ENCODE measurements at regions not wholly inside any gene's neighbourhood (a gene's known extent, or its start where the extent isn't known, plus 50 kb on each side); places are given as distances from the start of the nearest gene placed in this dataset.

DNA sequence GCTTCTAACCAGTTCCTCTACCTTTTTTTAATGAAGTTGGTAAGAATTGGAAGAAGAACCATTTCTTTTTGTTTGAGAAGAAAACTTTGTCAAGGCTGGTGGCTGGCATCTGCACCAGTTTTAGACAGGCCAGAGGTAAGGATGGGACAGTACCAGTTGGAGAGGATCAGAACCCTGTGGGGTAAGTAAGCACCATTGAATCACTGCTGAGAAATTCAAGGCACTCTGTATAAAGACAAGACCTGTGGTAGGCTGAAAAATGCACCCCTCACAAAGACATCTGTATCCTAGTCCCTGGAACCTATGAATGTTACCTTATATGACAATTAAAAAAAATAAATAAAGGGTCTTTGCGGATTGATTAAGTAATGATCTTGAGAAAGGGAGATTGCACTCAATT is 166.7 kb upstream of the NRP1 start:
- no peak overlapping the region for H2AFZ ChIP-seq (ENCODE audit: low read length)
- no peak overlapping the region for H3K4me3 ChIP-seq (ENCODE audit: low read depth, low read length, poor library complexity, severe bottlenecking)
- no peak overlapping the region for H3K27ac ChIP-seq (ENCODE audit: low read depth, low read length, poor library complexity, severe bottlenecking)
- H4K20me1 ChIP-seq (ENCODE audit: insufficient read depth, low read length): no peaks in the 10 kb centered on the region
- no peak overlapping the region for H3K9ac ChIP-seq (ENCODE audit: low read length)
- no peaks in the 10 kb centered on the region for H3F3A ChIP-seq (ENCODE audit: insufficient read depth, low read length)
- no peak overlapping the region for H3K4me2 ChIP-seq (ENCODE audit: low read length)
- H3K36me3 ChIP-seq (ENCODE audit: insufficient read depth, low read length): no peaks in the 10 kb centered on the region
- H3K27me3 ChIP-seq (ENCODE audit: insufficient read depth, low read length): no peaks in the 10 kb centered on the region
- no peaks in the 10 kb centered on the region for H3K9me3 ChIP-seq (ENCODE audit: low read length)
- no peaks in the 10 kb centered on the region for H3K4me1 ChIP-seq (ENCODE audit: insufficient read depth, low read length, severe bottlenecking)
- TF ChIP-seq, protein P1, sequence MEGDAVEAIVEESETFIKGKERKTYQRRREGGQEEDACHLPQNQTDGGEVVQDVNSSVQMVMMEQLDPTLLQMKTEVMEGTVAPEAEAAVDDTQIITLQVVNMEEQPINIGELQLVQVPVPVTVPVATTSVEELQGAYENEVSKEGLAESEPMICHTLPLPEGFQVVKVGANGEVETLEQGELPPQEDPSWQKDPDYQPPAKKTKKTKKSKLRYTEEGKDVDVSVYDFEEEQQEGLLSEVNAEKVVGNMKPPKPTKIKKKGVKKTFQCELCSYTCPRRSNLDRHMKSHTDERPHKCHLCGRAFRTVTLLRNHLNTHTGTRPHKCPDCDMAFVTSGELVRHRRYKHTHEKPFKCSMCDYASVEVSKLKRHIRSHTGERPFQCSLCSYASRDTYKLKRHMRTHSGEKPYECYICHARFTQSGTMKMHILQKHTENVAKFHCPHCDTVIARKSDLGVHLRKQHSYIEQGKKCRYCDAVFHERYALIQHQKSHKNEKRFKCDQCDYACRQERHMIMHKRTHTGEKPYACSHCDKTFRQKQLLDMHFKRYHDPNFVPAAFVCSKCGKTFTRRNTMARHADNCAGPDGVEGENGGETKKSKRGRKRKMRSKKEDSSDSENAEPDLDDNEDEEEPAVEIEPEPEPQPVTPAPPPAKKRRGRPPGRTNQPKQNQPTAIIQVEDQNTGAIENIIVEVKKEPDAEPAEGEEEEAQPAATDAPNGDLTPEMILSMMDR (IDR thresholded peaks at IDR 0.05; ENCODE audit: low read length): no peak
- no peaks in the 10 kb centered on the region for H3K9me2 ChIP-seq (ENCODE audit: low read depth, low read length)
- no peaks in the 10 kb centered on the region for H3K79me2 ChIP-seq (ENCODE audit: insufficient read depth, low read length)

DNA sequence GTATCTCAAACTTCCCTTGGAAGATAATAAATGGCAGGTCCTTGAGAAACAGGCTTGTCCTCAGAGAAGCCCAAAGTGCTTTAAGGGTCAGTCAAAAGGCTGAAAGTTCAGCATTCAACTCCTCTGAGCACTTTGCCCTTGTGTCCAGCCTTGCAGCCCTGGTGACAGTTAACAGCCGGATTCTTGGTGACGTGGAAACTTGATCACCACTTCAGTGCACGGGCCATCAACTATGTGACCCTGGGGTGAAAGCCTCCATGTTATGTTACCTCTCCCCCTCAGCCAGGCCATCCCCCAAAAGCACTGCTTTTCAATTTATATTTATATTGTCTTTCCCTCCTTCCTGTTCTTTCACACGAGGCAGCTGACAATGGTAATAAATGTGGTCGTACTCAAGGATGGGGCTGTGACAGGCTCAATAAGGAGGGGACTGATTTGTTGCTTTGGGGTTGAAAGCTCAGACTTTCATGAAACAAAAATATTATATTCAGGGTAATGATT is 164.0 kb upstream of the NRP1 start:
- no peaks in the 10 kb centered on the region for H3K4me1 ChIP-seq (ENCODE audit: insufficient read depth, low read length, severe bottlenecking)
- TF ChIP-seq, protein P1 (IDR thresholded peaks at IDR 0.05; ENCODE audit: low read length): no peak
- no peak for TF ChIP-seq EZH2 (IDR thresholded peaks at IDR 0.05; ENCODE audit: borderline replicate concordance, low read length)
- H3K79me2 ChIP-seq (ENCODE audit: insufficient read depth, low read length): no peaks in the 10 kb centered on the region
- H3K4me2 ChIP-seq (ENCODE audit: low read length): no peak overlapping the region
- H3K9me2 ChIP-seq (ENCODE audit: low read depth, low read length): no peaks in the 10 kb centered on the region
- H3K9ac ChIP-seq (ENCODE audit: low read length): no peak overlapping the region
- no peak overlapping the region for H3K27ac ChIP-seq (ENCODE audit: low read depth, low read length, poor library complexity, severe bottlenecking)
- H4K20me1 ChIP-seq (ENCODE audit: insufficient read depth, low read length): no peaks in the 10 kb centered on the region
- H2AFZ ChIP-seq (ENCODE audit: low read length): no peak overlapping the region
- no peaks in the 10 kb centered on the region for H3K9me3 ChIP-seq (ENCODE audit: low read length)
- H3F3A ChIP-seq (ENCODE audit: insufficient read depth, low read length): no peaks in the 10 kb centered on the region
- no peaks in the 10 kb centered on the region for H3K36me3 ChIP-seq (ENCODE audit: insufficient read depth, low read length)
- no peaks in the 10 kb centered on the region for H3K27me3 ChIP-seq (ENCODE audit: insufficient read depth, low read length)
- no peak overlapping the region for H3K4me3 ChIP-seq (ENCODE audit: low read depth, low read length, poor library complexity, severe bottlenecking)

DNA sequence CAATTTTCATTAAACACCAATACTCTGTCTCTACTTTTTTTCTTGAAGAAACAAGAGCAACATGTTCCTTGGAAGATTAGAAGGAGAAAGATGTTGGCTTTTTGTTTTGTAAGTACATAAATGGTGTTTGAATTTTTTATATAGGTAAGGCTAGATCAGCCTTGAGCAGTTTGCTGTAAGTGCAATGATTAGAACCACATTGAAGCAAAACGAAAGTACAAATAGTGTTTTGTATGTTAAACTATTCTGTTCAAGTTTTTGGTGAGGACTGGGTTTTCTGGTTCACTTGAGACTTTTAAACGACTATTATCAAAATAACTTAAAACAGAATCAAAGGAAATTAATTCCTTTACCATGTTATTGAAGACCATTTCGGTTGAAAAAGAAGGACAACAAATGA is 162.9 kb upstream of the NRP1 start:
- Histone ChIP-seq H3K79me2 (ENCODE audit: insufficient read depth, low read length) (no peaks in the 10 kb centered on the region), H2AFZ (ENCODE audit: low read length) (no peak overlapping the region), H4K20me1 (ENCODE audit: insufficient read depth, low read length) (no peaks in the 10 kb centered on the region), H3K9ac (ENCODE audit: low read length) (no peak overlapping the region), H3K4me3 (ENCODE audit: low read depth, low read length, poor library complexity, severe bottlenecking) (no peak overlapping the region), H3K27me3 (ENCODE audit: insufficient read depth, low read length) (no peaks in the 10 kb centered on the region), H3K9me3 (ENCODE audit: low read length) (no peaks in the 10 kb centered on the region), H3K27ac (ENCODE audit: low read depth, low read length, poor library complexity, severe bottlenecking) (no peak overlapping the region), H3K4me2 (ENCODE audit: low read length) (no peak overlapping the region), H3K4me1 (ENCODE audit: insufficient read depth, low read length, severe bottlenecking) (no peaks in the 10 kb centered on the region), H3F3A (ENCODE audit: insufficient read depth, low read length) (no peaks in the 10 kb centered on the region), H3K9me2 (ENCODE audit: low read depth, low read length) (no peaks in the 10 kb centered on the region), H3K36me3 (ENCODE audit: insufficient read depth, low read length) (no peaks in the 10 kb centered on the region)
- TF ChIP-seq EZH2 (IDR thresholded peaks at IDR 0.05; ENCODE audit: borderline replicate concordance, low read length): no peak
- TF ChIP-seq, protein P1 (IDR thresholded peaks at IDR 0.05; ENCODE audit: low read length): no peak

All from OCI-LY1 (cell line).